ENCODE measurements at regions not wholly inside any gene's neighbourhood (a gene's known extent, or its start where the extent isn't known, plus 50 kb on each side); places are given as distances from the start of the nearest gene placed in this dataset.

GRCh38 chr12:76623931-76624330 is 64.4 kb upstream of the OSBPL8 start:
- intact Hi-C loops (cut with DNase I; ENCODE audit: low total_unique reads) = loop anchor here (5.0 kb wide), 1 partner anchor 173 kb away; no protein-coding TSS in a partner anchor
- no peak for TF ChIP-seq POLR2A (IDR thresholded peaks at IDR 0.05)
- TF ChIP-seq CTCF (IDR thresholded peaks at IDR 0.05) = no peak
- WGBS, 2 donors = 53 to 69% methylated on average over 2 of the region's 2 CpGs
- H3K4me3 ChIP-seq (ENCODE audit: low read depth, poor library complexity, severe bottlenecking) = no peak overlapping the region
- no peak for DNase-seq (ENCODE audit: low spot score in 2 of 2)

- intact Hi-C loops (cut with DNase I; ENCODE audit: low total_unique reads) = no loop called here
- WGBS, 2 donors = 81 to 85% methylated on average over 4 of the region's 4 CpGs
Measured at GRCh38 chr12:76627346-76628135, 68.0 kb upstream of the OSBPL8 start.

GRCh38 chr12:76628745-76629144 is 69.2 kb upstream of the OSBPL8 start:
- no peak for DNase-seq (ENCODE audit: low spot score in 2 of 2)
- no peak overlapping the region for H3K4me3 ChIP-seq (ENCODE audit: low read depth, poor library complexity, severe bottlenecking)
- intact Hi-C loops (cut with DNase I; ENCODE audit: low total_unique reads) = no loop called here
- TF ChIP-seq POLR2A (IDR thresholded peaks at IDR 0.05) = no peak
- no peak for TF ChIP-seq CTCF (IDR thresholded peaks at IDR 0.05)

More at GRCh38 chr12:76627346-76628135, 68.0 kb upstream of the OSBPL8 start:
- DNase-seq (ENCODE audit: low spot score in 2 of 2) = no peak
- H3K4me3 ChIP-seq (ENCODE audit: low read depth, poor library complexity, severe bottlenecking) = no peak overlapping the region
- TF ChIP-seq POLR2A (IDR thresholded peaks at IDR 0.05) = no peak
- TF ChIP-seq CTCF (IDR thresholded peaks at IDR 0.05) = no peak

- intact Hi-C loops (cut with DNase I; ENCODE audit: low total_unique reads) = no loop called here
- TF ChIP-seq POLR2A (IDR thresholded peaks at IDR 0.05) (no peak), CTCF (IDR thresholded peaks at IDR 0.05) (no peak)
- no peak overlapping the region for H3K4me3 ChIP-seq (ENCODE audit: low read depth, poor library complexity, severe bottlenecking)
- WGBS, 2 donors = 61 to 72% methylated on average over 2 of the region's 2 CpGs
- DNase-seq (ENCODE audit: low spot score in 2 of 2) = no peak
Measured at GRCh38 chr12:76631741-76632140, 72.2 kb upstream of the OSBPL8 start.

GRCh38 chr12:76633415-76633814 is 73.8 kb upstream of the OSBPL8 start:
- no peak overlapping the region for H3K4me3 ChIP-seq (ENCODE audit: low read depth, poor library complexity, severe bottlenecking)
- no peak for TF ChIP-seq POLR2A (IDR thresholded peaks at IDR 0.05)
- no peak for TF ChIP-seq CTCF (IDR thresholded peaks at IDR 0.05)
- intact Hi-C loops (cut with DNase I; ENCODE audit: low total_unique reads) = no loop called here
- no peak for DNase-seq (ENCODE audit: low spot score in 2 of 2)

GRCh38 chr12:76634133-76634532 is 74.6 kb upstream of the OSBPL8 start:
- TF ChIP-seq POLR2A (IDR thresholded peaks at IDR 0.05) (no peak), CTCF (IDR thresholded peaks at IDR 0.05) (no peak)
- no peak for DNase-seq (ENCODE audit: low spot score in 2 of 2)
- intact Hi-C loops (cut with DNase I; ENCODE audit: low total_unique reads) = no loop called here
- no peak overlapping the region for H3K4me3 ChIP-seq (ENCODE audit: low read depth, poor library complexity, severe bottlenecking)
- 81 to 85% methylated on average over 4 of the region's 4 CpGs for WGBS, 2 donors

All from lower leg skin (tissue), 4 donors.